WTC11 (cell line): ENCODE measurements at regions not wholly inside any gene's neighbourhood (a gene's known extent, or its start where the extent isn't known, plus 50 kb on each side); places are given as distances from the start of the nearest gene placed in this dataset.

Experiments used
- ATAC-seq: fragments of 200-7000 bp; cut with Tn5 transposase; 2 replicates; pipeline ENCODE4 v1.10.0; 2021; ENCODE audit warnings: mild to moderate bottlenecking, moderate library complexity
- CTCF ChIA-PET: fragments of 300-600 bp; sonication (Branson Sonifier 250); formaldehyde crosslinking; loops from one replicate; lab custom pipeline; 2021; ENCODE audit warnings: antibody characterized with exemption; lab: Charles Lee
- POLR2A ChIA-PET: fragments of 350-600 bp; sonication (Branson Sonifier 250); formaldehyde crosslinking; loops from one replicate; lab custom pipeline; 2021; ENCODE audit warnings: antibody characterized with exemption; lab: Charles Lee
- DNase-seq: peaks from one replicate; pipeline ENCODE4 v3.0.0; 2021; ENCODE audit warnings: low spot score
- H3K27ac Mint-ChIP-seq: 2 replicates; pipeline ENCODE4 v1.8.0; 2021; ENCODE audit warnings: mixed read lengths
- H3K27me3 Mint-ChIP-seq: 2 replicates; pipeline ENCODE4 v1.8.0; 2021; ENCODE audit warnings: low read depth, mild to moderate bottlenecking, moderate library complexity, mixed read lengths
- H3K36me3 Mint-ChIP-seq: 2 replicates; pipeline ENCODE4 v1.8.0; 2021; ENCODE audit warnings: mixed read lengths
- H3K4me1 Mint-ChIP-seq: 2 replicates; pipeline ENCODE4 v1.8.0; 2022; ENCODE audit warnings: mixed read lengths
- H3K4me3 Mint-ChIP-seq: 2 replicates; pipeline ENCODE4 v1.8.0; 2021; ENCODE audit warnings: mild to moderate bottlenecking, moderate library complexity, mixed read lengths
- H3K9me3 Mint-ChIP-seq: 2 replicates; pipeline ENCODE4 v1.8.0; 2021; ENCODE audit warnings: mixed read lengths
- CREM ChIP-seq: sonication (generic); formaldehyde crosslinking; IDR thresholded peaks from 2 replicates; pipeline ENCODE4 v1.8.1; 2022; ENCODE audit warnings: mild to moderate bottlenecking, missing genetic modification reagents, moderate library complexity
- ESRRA ChIP-seq: sonication (generic); formaldehyde crosslinking; IDR thresholded peaks from 2 replicates; pipeline ENCODE4 v1.8.1; 2022; ENCODE audit warnings: mild to moderate bottlenecking, missing genetic modification reagents, borderline replicate concordance
- JAZF1 ChIP-seq: fragments of 250-450 bp; sonication (Bioruptor Pico); IDR thresholded peaks from 2 replicates; pipeline ENCODE4 v1.9.0; 2021; ENCODE audit warnings: moderate library complexity, mild to moderate bottlenecking, inconsistent platforms
- MXD4 ChIP-seq: fragments of 250-450 bp; sonication (Bioruptor Pico); IDR thresholded peaks from 2 replicates; pipeline ENCODE4 v1.8.0; 2021; ENCODE audit warnings: mild to moderate bottlenecking, moderate library complexity, borderline replicate concordance
- MYBL2 ChIP-seq: sonication (generic); formaldehyde crosslinking; IDR thresholded peaks from 2 replicates; pipeline ENCODE4 v1.8.1; 2023; ENCODE audit warnings: mild to moderate bottlenecking, moderate library complexity, missing genetic modification reagents
- SMAD4 ChIP-seq: sonication (generic); formaldehyde crosslinking; IDR thresholded peaks from 2 replicates; pipeline ENCODE4 v1.8.0; 2022; ENCODE audit warnings: mild to moderate bottlenecking, missing genetic modification reagents
- TP53 ChIP-seq: sonication (generic); formaldehyde crosslinking; IDR thresholded peaks from 2 replicates; pipeline ENCODE4 v1.8.1; 2023; ENCODE audit warnings: mild to moderate bottlenecking, missing genetic modification reagents
- ZNF232 ChIP-seq: sonication (generic); formaldehyde crosslinking; IDR thresholded peaks from 2 replicates; pipeline ENCODE4 v1.8.0; 2022; ENCODE audit warnings: mild to moderate bottlenecking, missing genetic modification reagents
- TF ChIP-seq, protein P1 (sequence below): fragments of 250-450 bp; sonication (Bioruptor Pico); IDR thresholded peaks from 2 replicates; pipeline ENCODE4 v1.9.0; 2021; ENCODE audit warnings: moderate library complexity, mild to moderate bottlenecking, inconsistent platforms, borderline replicate concordance
- TF ChIP-seq, protein P2 (sequence below): sonication (generic); formaldehyde crosslinking; IDR thresholded peaks from 2 replicates; pipeline ENCODE4 v1.8.0; 2022; ENCODE audit warnings: mild to moderate bottlenecking, missing genetic modification reagents
- TF ChIP-seq, protein P3 (sequence below): sonication (generic); formaldehyde crosslinking; IDR thresholded peaks from 2 replicates; pipeline ENCODE4 v1.8.1; 2022; ENCODE audit warnings: low read depth, missing genetic modification reagents, borderline replicate concordance
- TF ChIP-seq, protein P4 (sequence below): sonication (generic); formaldehyde crosslinking; IDR thresholded peaks from 2 replicates; pipeline ENCODE4 v1.8.1; 2022; ENCODE audit warnings: low read depth, mild to moderate bottlenecking, moderate library complexity, missing genetic modification reagents, borderline replicate concordance
- TF ChIP-seq, protein P5 (sequence below): sonication (generic); formaldehyde crosslinking; IDR thresholded peaks from 2 replicates; pipeline ENCODE4 v1.8.1; 2023; ENCODE audit warnings: mild to moderate bottlenecking, moderate library complexity, missing genetic modification reagents
- TF ChIP-seq, protein P6 (sequence below): fragments of 250-450 bp; sonication (Bioruptor Pico); IDR thresholded peaks from 2 replicates; pipeline ENCODE4 v1.8.0; 2021; ENCODE audit warnings: mild to moderate bottlenecking
- TF ChIP-seq, protein P7 (sequence below): sonication (generic); formaldehyde crosslinking; IDR thresholded peaks from 2 replicates; pipeline ENCODE4 v1.8.1; 2023; ENCODE audit warnings: mild to moderate bottlenecking, missing genetic modification reagents

DNA sequence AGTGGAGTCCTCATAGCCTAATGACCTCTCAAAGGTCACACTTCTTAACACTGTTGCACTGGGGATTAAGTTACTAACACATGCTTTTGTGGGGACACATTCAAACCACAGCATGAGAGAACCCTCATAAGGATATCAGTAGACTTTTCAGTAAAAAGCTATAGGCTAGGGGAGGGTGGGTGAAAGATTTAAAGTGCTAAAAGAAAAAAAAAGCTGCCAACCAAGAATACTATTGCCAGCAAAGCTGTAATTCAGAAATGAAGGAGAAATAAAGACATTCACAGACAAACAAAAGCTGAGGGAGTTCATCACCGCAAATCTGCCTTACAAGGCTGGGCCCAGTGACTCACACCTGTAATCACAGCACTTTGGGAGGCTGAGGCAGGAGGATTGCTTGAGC lies 50.4 kb upstream of the PRSS50 start:
- H3K4me3 Mint-ChIP-seq, result no peak overlapping the region
- POLR2A ChIA-PET, result no interaction called here
- H3K9me3 Mint-ChIP-seq, result peaks cover 55% of the 10 kb centered on the region
- TF ChIP-seq, protein P1, sequence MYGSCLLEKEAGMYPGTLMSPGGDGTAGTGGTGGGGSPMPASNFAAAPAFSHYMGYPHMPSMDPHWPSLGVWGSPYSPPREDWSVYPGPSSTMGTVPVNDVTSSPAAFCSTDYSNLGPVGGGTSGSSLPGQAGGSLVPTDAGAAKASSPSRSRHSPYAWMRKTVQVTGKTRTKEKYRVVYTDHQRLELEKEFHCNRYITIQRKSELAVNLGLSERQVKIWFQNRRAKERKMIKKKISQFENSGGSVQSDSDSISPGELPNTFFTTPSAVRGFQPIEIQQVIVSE (CRISPR knock-in tag), result no peak
- no peak for TF ChIP-seq CREM (CRISPR knock-in tag)
- no peak for TF ChIP-seq MYBL2
- TF ChIP-seq, protein P2, sequence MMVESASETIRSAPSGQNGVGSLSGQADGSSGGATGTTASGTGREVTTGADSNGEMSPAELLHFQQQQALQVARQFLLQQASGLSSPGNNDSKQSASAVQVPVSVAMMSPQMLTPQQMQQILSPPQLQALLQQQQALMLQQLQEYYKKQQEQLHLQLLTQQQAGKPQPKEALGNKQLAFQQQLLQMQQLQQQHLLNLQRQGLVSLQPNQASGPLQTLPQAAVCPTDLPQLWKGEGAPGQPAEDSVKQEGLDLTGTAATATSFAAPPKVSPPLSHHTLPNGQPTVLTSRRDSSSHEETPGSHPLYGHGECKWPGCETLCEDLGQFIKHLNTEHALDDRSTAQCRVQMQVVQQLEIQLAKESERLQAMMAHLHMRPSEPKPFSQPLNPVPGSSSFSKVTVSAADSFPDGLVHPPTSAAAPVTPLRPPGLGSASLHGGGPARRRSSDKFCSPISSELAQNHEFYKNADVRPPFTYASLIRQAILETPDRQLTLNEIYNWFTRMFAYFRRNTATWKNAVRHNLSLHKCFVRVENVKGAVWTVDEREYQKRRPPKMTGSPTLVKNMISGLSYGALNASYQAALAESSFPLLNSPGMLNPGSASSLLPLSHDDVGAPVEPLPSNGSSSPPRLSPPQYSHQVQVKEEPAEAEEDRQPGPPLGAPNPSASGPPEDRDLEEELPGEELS (CRISPR knock-in tag), result no peak
- TF ChIP-seq, protein P3, sequence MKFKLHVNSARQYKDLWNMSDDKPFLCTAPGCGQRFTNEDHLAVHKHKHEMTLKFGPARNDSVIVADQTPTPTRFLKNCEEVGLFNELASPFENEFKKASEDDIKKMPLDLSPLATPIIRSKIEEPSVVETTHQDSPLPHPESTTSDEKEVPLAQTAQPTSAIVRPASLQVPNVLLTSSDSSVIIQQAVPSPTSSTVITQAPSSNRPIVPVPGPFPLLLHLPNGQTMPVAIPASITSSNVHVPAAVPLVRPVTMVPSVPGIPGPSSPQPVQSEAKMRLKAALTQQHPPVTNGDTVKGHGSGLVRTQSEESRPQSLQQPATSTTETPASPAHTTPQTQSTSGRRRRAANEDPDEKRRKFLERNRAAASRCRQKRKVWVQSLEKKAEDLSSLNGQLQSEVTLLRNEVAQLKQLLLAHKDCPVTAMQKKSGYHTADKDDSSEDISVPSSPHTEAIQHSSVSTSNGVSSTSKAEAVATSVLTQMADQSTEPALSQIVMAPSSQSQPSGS (CRISPR knock-in tag), result no peak
- TF ChIP-seq ESRRA (CRISPR knock-in tag), result no peak
- no peak for TF ChIP-seq ZNF232 (CRISPR knock-in tag)
- no peak for TF ChIP-seq MXD4 (CRISPR knock-in tag)
- no peak for TF ChIP-seq TP53 (CRISPR knock-in tag)
- no peak for TF ChIP-seq JAZF1 (CRISPR knock-in tag)
- TF ChIP-seq, protein P4, sequence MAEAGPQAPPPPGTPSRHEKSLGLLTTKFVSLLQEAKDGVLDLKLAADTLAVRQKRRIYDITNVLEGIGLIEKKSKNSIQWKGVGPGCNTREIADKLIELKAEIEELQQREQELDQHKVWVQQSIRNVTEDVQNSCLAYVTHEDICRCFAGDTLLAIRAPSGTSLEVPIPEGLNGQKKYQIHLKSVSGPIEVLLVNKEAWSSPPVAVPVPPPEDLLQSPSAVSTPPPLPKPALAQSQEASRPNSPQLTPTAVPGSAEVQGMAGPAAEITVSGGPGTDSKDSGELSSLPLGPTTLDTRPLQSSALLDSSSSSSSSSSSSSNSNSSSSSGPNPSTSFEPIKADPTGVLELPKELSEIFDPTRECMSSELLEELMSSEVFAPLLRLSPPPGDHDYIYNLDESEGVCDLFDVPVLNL (CRISPR knock-in tag), result no peak
- TF ChIP-seq, protein P5, sequence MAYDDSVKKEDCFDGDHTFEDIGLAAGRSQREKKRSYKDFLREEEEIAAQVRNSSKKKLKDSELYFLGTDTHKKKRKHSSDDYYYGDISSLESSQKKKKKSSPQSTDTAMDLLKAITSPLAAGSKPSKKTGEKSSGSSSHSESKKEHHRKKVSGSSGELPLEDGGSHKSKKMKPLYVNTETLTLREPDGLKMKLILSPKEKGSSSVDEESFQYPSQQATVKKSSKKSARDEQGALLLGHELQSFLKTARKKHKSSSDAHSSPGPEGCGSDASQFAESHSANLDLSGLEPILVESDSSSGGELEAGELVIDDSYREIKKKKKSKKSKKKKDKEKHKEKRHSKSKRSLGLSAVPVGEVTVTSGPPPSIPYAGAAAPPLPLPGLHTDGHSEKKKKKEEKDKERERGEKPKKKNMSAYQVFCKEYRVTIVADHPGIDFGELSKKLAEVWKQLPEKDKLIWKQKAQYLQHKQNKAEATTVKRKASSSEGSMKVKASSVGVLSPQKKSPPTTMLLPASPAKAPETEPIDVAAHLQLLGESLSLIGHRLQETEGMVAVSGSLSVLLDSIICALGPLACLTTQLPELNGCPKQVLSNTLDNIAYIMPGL (CRISPR knock-in tag), result no peak
- TF ChIP-seq SMAD4 (CRISPR knock-in tag), result no peak
- TF ChIP-seq, protein P6, sequence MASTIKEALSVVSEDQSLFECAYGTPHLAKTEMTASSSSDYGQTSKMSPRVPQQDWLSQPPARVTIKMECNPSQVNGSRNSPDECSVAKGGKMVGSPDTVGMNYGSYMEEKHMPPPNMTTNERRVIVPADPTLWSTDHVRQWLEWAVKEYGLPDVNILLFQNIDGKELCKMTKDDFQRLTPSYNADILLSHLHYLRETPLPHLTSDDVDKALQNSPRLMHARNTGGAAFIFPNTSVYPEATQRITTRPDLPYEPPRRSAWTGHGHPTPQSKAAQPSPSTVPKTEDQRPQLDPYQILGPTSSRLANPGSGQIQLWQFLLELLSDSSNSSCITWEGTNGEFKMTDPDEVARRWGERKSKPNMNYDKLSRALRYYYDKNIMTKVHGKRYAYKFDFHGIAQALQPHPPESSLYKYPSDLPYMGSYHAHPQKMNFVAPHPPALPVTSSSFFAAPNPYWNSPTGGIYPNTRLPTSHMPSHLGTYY (CRISPR knock-in tag), result no peak
- TF ChIP-seq, protein P7, sequence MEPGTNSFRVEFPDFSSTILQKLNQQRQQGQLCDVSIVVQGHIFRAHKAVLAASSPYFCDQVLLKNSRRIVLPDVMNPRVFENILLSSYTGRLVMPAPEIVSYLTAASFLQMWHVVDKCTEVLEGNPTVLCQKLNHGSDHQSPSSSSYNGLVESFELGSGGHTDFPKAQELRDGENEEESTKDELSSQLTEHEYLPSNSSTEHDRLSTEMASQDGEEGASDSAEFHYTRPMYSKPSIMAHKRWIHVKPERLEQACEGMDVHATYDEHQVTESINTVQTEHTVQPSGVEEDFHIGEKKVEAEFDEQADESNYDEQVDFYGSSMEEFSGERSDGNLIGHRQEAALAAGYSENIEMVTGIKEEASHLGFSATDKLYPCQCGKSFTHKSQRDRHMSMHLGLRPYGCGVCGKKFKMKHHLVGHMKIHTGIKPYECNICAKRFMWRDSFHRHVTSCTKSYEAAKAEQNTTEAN (CRISPR knock-in tag), result no peak
- peaks cover 25% of the 10 kb centered on the region for H3K36me3 Mint-ChIP-seq
- CTCF ChIA-PET, result no interaction called here
- no peak overlapping the region for H3K27ac Mint-ChIP-seq
- peaks cover 7% of the 10 kb centered on the region; the same call in 1 of the 2 replicates for H3K27me3 Mint-ChIP-seq
- H3K4me1 Mint-ChIP-seq, result 0 out of 2 replicates have a peak, but pooled peaks cover under 1% of the 10 kb centered on the region
- no peak for DNase-seq
- no peak for ATAC-seq
